Lung (tissue), 11 donors: ENCODE measurements at regions not wholly inside any gene's neighbourhood (a gene's known extent, or its start where the extent isn't known, plus 50 kb on each side); places are given as distances from the start of the nearest gene placed in this dataset.

Experiments
- ATAC-seq: fragments of 200-7000 bp; cut with Tn5 transposase; one replicate; pipeline ENCODE4 v1.9.1; 2020; ENCODE audit warnings: moderate number of reproducible peaks; ENCODE audit not compliant: insufficient read depth, low FRiP score
- DNase-seq, 3 donors: peaks; one replicate each; pipeline ENCODE4 v3.0.0-alpha.2; 2013 to 2017
- H3K27ac ChIP-seq, 2 donors: one replicate each; pipeline ENCODE4 v1.5.1; 2013; ENCODE audit warnings: mild to moderate bottlenecking in 2 of 2, moderate library complexity in 2 of 2, control low read depth in 1 of 2, inconsistent platforms in 1 of 2, low read depth in 1 of 2, low read length in 1 of 2
- H3K27me3 ChIP-seq, 3 donors: one replicate each; pipeline ENCODE4 v1.5.1; 2013; ENCODE audit warnings: low read length in 2 of 3; ENCODE audit not compliant: control insufficient read depth in 3 of 3, insufficient read depth in 3 of 3
- H3K36me3 ChIP-seq, 4 donors: one replicate each; pipeline ENCODE4 v1.5.1; 2013; ENCODE audit warnings: low read length in 4 of 4, mild to moderate bottlenecking in 1 of 4, moderate library complexity in 1 of 4; ENCODE audit not compliant: control insufficient read depth in 4 of 4, insufficient read depth in 4 of 4
- H3K4me1 ChIP-seq, 5 donors: one replicate each; pipeline ENCODE4 v1.5.1; 2013; ENCODE audit warnings: low read length in 5 of 5, mild to moderate bottlenecking in 2 of 5, moderate library complexity in 1 of 5; ENCODE audit not compliant: control insufficient read depth in 5 of 5, insufficient read depth in 5 of 5
- H3K4me3 ChIP-seq: one replicate; pipeline ENCODE4 v1.5.1; 2013; ENCODE audit warnings: mild to moderate bottlenecking, control low read depth, moderate library complexity
- H3K9ac ChIP-seq, 2 donors: one replicate each; pipeline ENCODE4 v1.5.1; 2013; ENCODE audit warnings: low read length in 2 of 2, control low read depth in 1 of 2; ENCODE audit not compliant: insufficient read depth in 1 of 2
- H3K9me3 ChIP-seq, 4 donors: one replicate each; pipeline ENCODE4 v1.5.1; 2013; ENCODE audit warnings: low read length in 3 of 4, mild to moderate bottlenecking in 1 of 4, moderate library complexity in 1 of 4; ENCODE audit not compliant: control insufficient read depth in 4 of 4, insufficient read depth in 3 of 4
- WGBS, 2 donors: extraction: QIAGEN DNeasy Blood & Tissue Kit; methylation state at CpG; one replicate each; pipeline ENCODE4 v1.1.7; 2013; 5-methylcytosine and 5-hydroxymethylcytosine counted together
- TF ChIP-seq, protein P1 (sequence below): IDR thresholded peaks from 2 replicates; pipeline ENCODE4 v1.5.1; 2012; ENCODE audit warnings: mild to moderate bottlenecking; ENCODE audit errors: control extremely low read depth, extremely low read depth
- donor health status: control.
- donor health status: control.
- donor health status: Bipolar disorder and iron deficiency.
- donor health status: healthy.
- donor health status: DM: yes; HTN: yes; CAD: no.

DNA sequence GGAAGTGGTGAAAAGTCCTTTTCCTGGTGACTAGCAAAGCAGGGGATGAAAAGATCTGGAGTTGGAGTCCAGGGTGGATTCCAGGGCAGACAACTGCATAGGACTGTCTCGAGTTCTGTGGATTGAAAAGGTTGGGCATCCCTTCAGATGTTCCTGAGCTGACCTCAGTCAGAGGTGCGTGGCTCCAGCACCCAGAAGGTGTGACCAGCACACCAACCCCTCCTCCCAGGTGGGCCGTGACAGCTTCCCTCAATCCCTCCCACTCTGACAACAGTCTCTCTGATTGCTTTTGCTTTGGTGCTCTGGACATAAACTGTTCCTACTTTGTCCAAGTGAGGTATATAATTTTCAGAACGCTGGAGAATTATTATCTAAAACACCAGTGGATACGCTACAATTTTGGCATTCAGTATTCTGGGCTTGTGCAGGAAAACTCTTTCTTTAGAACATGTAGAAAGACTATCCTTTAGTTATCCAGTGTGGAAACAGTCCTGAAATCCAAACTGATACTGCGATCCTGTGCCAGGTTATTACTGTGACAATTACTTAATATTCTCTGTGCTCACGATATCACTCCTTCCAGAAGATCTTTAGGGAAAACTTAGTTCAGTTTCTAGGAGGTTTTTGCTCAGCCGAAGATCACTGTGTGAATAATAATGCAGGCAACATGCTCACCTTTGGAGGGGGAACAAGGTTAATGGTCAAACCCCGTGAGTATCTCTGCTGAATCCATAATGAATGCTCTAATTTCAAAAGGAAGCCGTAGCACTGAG, 87.9 kb downstream of the DAD1 start:
- Histone ChIP-seq H3K4me3 (no peak overlapping the region), H3K27ac (no peak overlapping the region), H3K4me1 (peaks cover 0 to 3% (median 0%) of the 10 kb centered on the region in 5 donors), H3K9me3 (no peaks in the 10 kb centered on the region), H3K36me3 (no peaks in the 10 kb centered on the region), H3K9ac (no peak overlapping the region), H3K27me3 (no peaks in the 10 kb centered on the region)
- WGBS, 2 donors: 72 to 80% methylated on average over 10 of the region's 10 CpGs
- DNase-seq: no peak
- no peak for ATAC-seq
- TF ChIP-seq, protein P1, sequence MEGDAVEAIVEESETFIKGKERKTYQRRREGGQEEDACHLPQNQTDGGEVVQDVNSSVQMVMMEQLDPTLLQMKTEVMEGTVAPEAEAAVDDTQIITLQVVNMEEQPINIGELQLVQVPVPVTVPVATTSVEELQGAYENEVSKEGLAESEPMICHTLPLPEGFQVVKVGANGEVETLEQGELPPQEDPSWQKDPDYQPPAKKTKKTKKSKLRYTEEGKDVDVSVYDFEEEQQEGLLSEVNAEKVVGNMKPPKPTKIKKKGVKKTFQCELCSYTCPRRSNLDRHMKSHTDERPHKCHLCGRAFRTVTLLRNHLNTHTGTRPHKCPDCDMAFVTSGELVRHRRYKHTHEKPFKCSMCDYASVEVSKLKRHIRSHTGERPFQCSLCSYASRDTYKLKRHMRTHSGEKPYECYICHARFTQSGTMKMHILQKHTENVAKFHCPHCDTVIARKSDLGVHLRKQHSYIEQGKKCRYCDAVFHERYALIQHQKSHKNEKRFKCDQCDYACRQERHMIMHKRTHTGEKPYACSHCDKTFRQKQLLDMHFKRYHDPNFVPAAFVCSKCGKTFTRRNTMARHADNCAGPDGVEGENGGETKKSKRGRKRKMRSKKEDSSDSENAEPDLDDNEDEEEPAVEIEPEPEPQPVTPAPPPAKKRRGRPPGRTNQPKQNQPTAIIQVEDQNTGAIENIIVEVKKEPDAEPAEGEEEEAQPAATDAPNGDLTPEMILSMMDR: no peak

DNA sequence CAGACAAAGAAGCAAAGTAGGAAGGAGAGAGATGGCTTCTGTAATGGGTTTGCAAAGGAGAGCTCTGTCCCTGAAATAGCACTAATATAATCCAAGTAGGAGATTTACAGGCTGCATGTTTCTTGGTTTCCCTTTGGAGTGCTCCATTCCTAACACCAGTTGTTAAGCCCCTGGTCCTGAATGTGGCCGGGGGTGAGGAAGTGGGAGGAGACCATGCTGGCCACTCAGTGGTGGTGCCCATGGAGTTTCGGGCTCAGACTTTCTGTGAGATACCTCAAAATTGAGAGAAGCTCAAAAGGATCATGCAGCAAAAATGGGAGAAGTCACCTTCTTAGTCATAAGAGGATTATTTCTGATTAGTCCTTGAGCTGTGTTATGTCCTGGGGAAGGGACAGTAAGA, 88.5 kb downstream of the DAD1 start:
- H3K9me3 ChIP-seq: no peaks in the 10 kb centered on the region
- H3K4me3 ChIP-seq: no peak overlapping the region
- peaks cover 0 to 3% (median 0%) of the 10 kb centered on the region in 5 donors for H3K4me1 ChIP-seq
- DNase-seq: no peak
- H3K27ac ChIP-seq: no peak overlapping the region
- H3K27me3 ChIP-seq: no peaks in the 10 kb centered on the region
- no peak overlapping the region for H3K9ac ChIP-seq
- ATAC-seq: no peak
- TF ChIP-seq, protein P1: no peak
- WGBS, 2 donors: 69 to 81% methylated on average over 2 of the region's 2 CpGs
- no peaks in the 10 kb centered on the region for H3K36me3 ChIP-seq

DNA sequence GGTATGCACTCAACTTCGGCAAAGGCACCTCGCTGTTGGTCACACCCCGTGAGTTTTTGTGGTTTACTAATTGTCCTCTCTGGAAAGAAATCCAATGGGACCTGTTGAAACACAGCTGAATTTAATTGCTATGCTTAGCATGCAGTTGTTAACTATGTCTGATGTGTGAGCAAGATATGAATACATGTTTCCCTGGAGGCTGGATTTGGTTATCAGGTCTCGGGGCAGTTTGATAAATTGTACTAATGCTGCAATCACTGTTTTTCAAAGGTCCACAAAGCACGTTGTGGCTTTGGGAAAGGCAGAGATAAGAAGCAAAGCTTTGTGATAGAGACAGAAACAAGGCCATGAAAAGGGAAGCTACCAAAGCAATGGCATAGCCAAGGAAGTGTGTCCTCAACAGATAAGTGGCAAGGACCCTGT, 91.3 kb downstream of the DAD1 start:
- DNase-seq (no peak), ATAC-seq (no peak)
- Histone ChIP-seq H3K27me3 (no peaks in the 10 kb centered on the region), H3K36me3 (no peaks in the 10 kb centered on the region), H3K9ac (no peak overlapping the region), H3K9me3 (no peaks in the 10 kb centered on the region), H3K4me1 (peaks cover 0 to 5% (median 3%) of the 10 kb centered on the region in 5 donors), H3K27ac (peak overlapping the region in 1 of 2 donors; percentile 90), H3K4me3 (no peak overlapping the region)
- TF ChIP-seq, protein P1: no peak
- WGBS, 2 donors: 37 to 68% methylated on average over 5 of the region's 5 CpGs

DNA sequence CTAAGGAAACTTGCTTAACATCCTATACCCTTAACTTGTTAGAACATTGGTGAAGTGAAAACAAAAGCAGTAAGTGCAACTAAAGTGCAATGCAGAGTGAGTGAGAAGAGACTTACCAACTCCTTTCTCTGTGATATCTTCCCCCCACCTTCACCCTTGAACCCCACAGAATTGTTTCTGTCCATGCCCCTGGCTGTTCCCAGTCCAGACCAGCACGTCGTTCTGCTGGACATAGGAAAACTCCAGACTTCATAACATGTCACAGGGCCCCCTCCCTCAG, 91.9 kb downstream of the DAD1 start:
- Histone ChIP-seq H3K27me3 (no peaks in the 10 kb centered on the region), H3K9me3 (no peaks in the 10 kb centered on the region), H3K9ac (no peak overlapping the region), H3K36me3 (no peaks in the 10 kb centered on the region), H3K4me1 (peaks cover 0 to 9% (median 3%) of the 10 kb centered on the region in 5 donors), H3K4me3 (no peak overlapping the region), H3K27ac (peak overlapping the region in 1 of 2 donors; percentile 90)
- no peak for DNase-seq
- no peak for ATAC-seq
- TF ChIP-seq, protein P1: no peak
- WGBS, 2 donors: 88 to 93% methylated on average over 2 of the region's 2 CpGs
